HG03135 (cell line): ENCODE measurements at regions not wholly inside any gene's neighbourhood (a gene's known extent, or its start where the extent isn't known, plus 50 kb on each side); places are given as distances from the start of the nearest gene placed in this dataset.
"Not testable (repeated sequence)": the region's sequence is repeated elsewhere in the genome, so short reads cannot be mapped to it uniquely, and the experiment has no call there.

Source experiments
- ATAC-seq: cut with Tn5 transposase; IDR thresholded peaks from one replicate; pipeline ENCODE4 v1.9.1; 2021; ENCODE audit warnings: mild to moderate bottlenecking, moderate library complexity; ENCODE audit not compliant: unreplicated experiment

GRCh38 chr3:107465064-107465631 is 57.6 kb upstream of the BBX start:
- no peak for ATAC-seq

GRCh38 chr3:107468782-107469181 is 54.0 kb upstream of the BBX start:
- ATAC-seq, result no peak

- not testable (repeated sequence) for ATAC-seq
Measured at GRCh38 chr3:107470496-107470895, 52.3 kb upstream of the BBX start.
